H1 (cell line): ENCODE measurements at regions not wholly inside any gene's neighbourhood (a gene's known extent, or its start where the extent isn't known, plus 50 kb on each side); places are given as distances from the start of the nearest gene placed in this dataset.

Experiments
- CTCF ChIA-PET: fragments of 300-600 bp; sonication (Branson Sonifier 250); formaldehyde crosslinking; loops from one replicate; lab custom pipeline; 2021; ENCODE audit not compliant: partially characterized antibody; lab: Charles Lee
- POLR2A ChIA-PET: fragments of 300-600 bp; sonication (Branson Sonifier 250); formaldehyde crosslinking; loops from one replicate; lab custom pipeline; 2021; ENCODE audit warnings: inconsistent platforms; ENCODE audit not compliant: partially characterized antibody; lab: Charles Lee
- DNase-seq, 2 experiments: peaks; one replicate each; pipeline versions ENCODE4 v3.0.0 to v3.0.0-alpha.2; 2010 to 2022; ENCODE audit warnings: low spot score in 2 of 2, low read depth in 1 of 2, mixed read lengths in 1 of 2
- FAIRE-seq: peaks from 2 replicates; lab custom pipeline; 2011; peaks lifted over from hg19 to GRCh38; lab: Jason Lieb, UNC
- H2AFZ ChIP-seq: 2 replicates; pipeline ENCODE4 v1.8.1; 2012; ENCODE audit warnings: low read length, inconsistent platforms
- H2AK5ac ChIP-seq: 2 replicates; pipeline ENCODE4 v1.6.1; 2013; ENCODE audit warnings: low read depth, low read length
- H2BK120ac ChIP-seq: replicated peaks from 2 replicates; pipeline ENCODE3; 2013; ENCODE audit warnings: low read depth, low read length, inconsistent platforms
- H2BK12ac ChIP-seq: 2 replicates; pipeline ENCODE4 v1.6.1; 2013; ENCODE audit warnings: low read depth, low read length
- H2BK15ac ChIP-seq: 2 replicates; pipeline ENCODE4 v1.6.1; 2013; ENCODE audit warnings: low read length
- H2BK20ac ChIP-seq: 2 replicates; pipeline ENCODE4 v1.6.1; 2013; ENCODE audit warnings: low read length
- H2BK5ac ChIP-seq: 2 replicates; pipeline ENCODE4 v1.6.1; 2013; ENCODE audit warnings: low read depth, low read length
- H3K14ac ChIP-seq: 2 replicates; pipeline ENCODE4 v1.6.1; 2013; ENCODE audit warnings: inconsistent platforms; ENCODE audit not compliant: insufficient read length
- H3K18ac ChIP-seq: 2 replicates; pipeline ENCODE4 v1.6.1; 2013; ENCODE audit warnings: low read length; ENCODE audit errors: extremely low read depth
- H3K23ac ChIP-seq: 2 replicates; pipeline ENCODE4 v1.6.1; 2013; ENCODE audit warnings: inconsistent platforms; ENCODE audit not compliant: insufficient read length
- H3K23me2 ChIP-seq: 2 replicates; pipeline ENCODE4 v1.6.1; 2013; ENCODE audit warnings: low read depth, low read length
- H3K27ac ChIP-seq: 2 replicates; pipeline ENCODE4 v1.6.1; 2011; ENCODE audit warnings: low read depth, low read length, inconsistent platforms
- H3K27me3 ChIP-seq, 4 experiments: replicated peaks in 1 of 4; 1 replicate in 1 of 4; 2 replicates in 3 of 4; pipeline versions ENCODE4 v1.6.1 to v1.8.1; 2011 to 2013; ENCODE audit warnings: low read length in 3 of 4, mild to moderate bottlenecking in 3 of 4, inconsistent platforms in 2 of 4, mixed read lengths in 2 of 4, moderate library complexity in 1 of 4; ENCODE audit not compliant: control insufficient read depth in 3 of 4, insufficient read depth in 3 of 4; ENCODE audit errors: extremely low read depth in 1 of 4
- H3K36me3 ChIP-seq, 4 experiments: 2 replicates each; pipeline versions ENCODE4 v1.6.1 to v1.8.1; 2011 to 2013; ENCODE audit warnings: mild to moderate bottlenecking in 4 of 4, low read length in 3 of 4, moderate library complexity in 2 of 4, control low read depth in 1 of 4, inconsistent platforms in 1 of 4; ENCODE audit not compliant: insufficient read depth in 4 of 4, control insufficient read depth in 2 of 4
- H3K4ac ChIP-seq: replicated peaks from 2 replicates; pipeline ENCODE3; 2013; ENCODE audit warnings: low read length, low read depth, mixed read lengths, inconsistent platforms; ENCODE audit not compliant: insufficient read length
- H3K4me1 ChIP-seq, 4 experiments: replicated peaks in 1 of 4; 1 replicate in 1 of 4; 2 replicates in 3 of 4; pipeline versions ENCODE4 v1.6.1 to v1.8.1; 2011 to 2013; ENCODE audit warnings: low read length in 3 of 4, inconsistent platforms in 2 of 4, mixed read lengths in 1 of 4; ENCODE audit not compliant: insufficient read depth in 4 of 4, control insufficient read depth in 3 of 4
- H3K4me2 ChIP-seq, 2 experiments: 2 replicates each; pipeline versions ENCODE4 v1.6.1 to v1.8.1; 2011 to 2013; ENCODE audit warnings: low read depth in 2 of 2, low read length in 2 of 2, control low read depth in 1 of 2, inconsistent platforms in 1 of 2, mild to moderate bottlenecking in 1 of 2; ENCODE audit not compliant: insufficient read depth in 1 of 2
- H3K4me3 ChIP-seq, 4 experiments: fragments of 200-600, 300-600 bp in 1 of 4; sonication (generic), shearing (Covaris generic), sonication (Bioruptor Twin) in 1 of 4; 2 replicates each; pipeline versions ENCODE4 v1.5.1 to v1.8.1; 2011 to 2016; ENCODE audit warnings: low read length in 4 of 4, low read depth in 3 of 4, control low read depth in 2 of 4, inconsistent platforms in 2 of 4, mild to moderate bottlenecking in 2 of 4, mixed read lengths in 1 of 4, moderate library complexity in 1 of 4; ENCODE audit not compliant: insufficient read depth in 2 of 4; ENCODE audit errors: extremely low read depth in 1 of 4
- H3K56ac ChIP-seq: replicated peaks from 2 replicates; pipeline ENCODE3; 2013; ENCODE audit warnings: low read depth, mild to moderate bottlenecking, mixed read lengths, low read length, inconsistent platforms; ENCODE audit not compliant: insufficient read length
- H3K79me1 ChIP-seq: 2 replicates; pipeline ENCODE4 v1.6.1; 2013; ENCODE audit warnings: low read depth, low read length, control low read depth
- H3K79me2 ChIP-seq, 2 experiments: 2 replicates each; pipeline versions ENCODE4 v1.6.1 to v1.8.1; 2012 to 2013; ENCODE audit warnings: low read length in 2 of 2, mild to moderate bottlenecking in 2 of 2, inconsistent platforms in 1 of 2; ENCODE audit not compliant: insufficient read depth in 2 of 2, control insufficient read depth in 1 of 2
- H3K9ac ChIP-seq, 4 experiments: replicated peaks in 1 of 4; 1 replicate in 1 of 4; 2 replicates in 3 of 4; pipeline versions ENCODE4 v1.6.1 to v1.8.1; 2011 to 2013; ENCODE audit warnings: low read depth in 3 of 4, low read length in 3 of 4, control low read depth in 2 of 4, mild to moderate bottlenecking in 2 of 4, moderate library complexity in 2 of 4, inconsistent platforms in 1 of 4; ENCODE audit errors: extremely low read depth in 1 of 4
- H3K9me3 ChIP-seq, 2 experiments: 2 replicates each; pipeline versions ENCODE4 v1.6.1 to v1.8.1; 2012 to 2013; ENCODE audit warnings: mild to moderate bottlenecking in 2 of 2, moderate library complexity in 2 of 2, control low read depth in 1 of 2, inconsistent platforms in 1 of 2, low read depth in 1 of 2, low read length in 1 of 2, mixed read lengths in 1 of 2; ENCODE audit not compliant: insufficient read depth in 2 of 2
- H4K20me1 ChIP-seq, 2 experiments: replicated peaks in 1 of 2; 2 replicates each; pipeline versions ENCODE3 to v1.8.1; 2011 to 2013; ENCODE audit warnings: inconsistent platforms in 2 of 2, low read length in 2 of 2, mild to moderate bottlenecking in 1 of 2; ENCODE audit not compliant: insufficient read depth in 2 of 2, control insufficient read depth in 1 of 2
- H4K5ac ChIP-seq: 2 replicates; pipeline ENCODE4 v1.6.1; 2013; ENCODE audit warnings: low read length, low read depth, mixed read lengths, inconsistent platforms; ENCODE audit not compliant: insufficient read length
- H4K8ac ChIP-seq: 2 replicates; pipeline ENCODE4 v1.8.0; 2013; ENCODE audit warnings: mild to moderate bottlenecking, moderate library complexity, low read length, inconsistent platforms; ENCODE audit not compliant: insufficient read depth; ENCODE audit errors: extremely low read depth
- H4K91ac ChIP-seq: replicated peaks from 2 replicates; pipeline ENCODE3; 2013; ENCODE audit warnings: low read length, mixed read lengths, inconsistent platforms; ENCODE audit not compliant: insufficient read length
- ATF2 ChIP-seq: IDR thresholded peaks from 2 replicates; pipeline ENCODE4 v1.6.1; 2012; ENCODE audit warnings: low read length, inconsistent platforms
- E2F6 ChIP-seq: IDR thresholded peaks from 2 replicates; pipeline ENCODE4 v1.6.1; 2012; ENCODE audit warnings: inconsistent platforms
- HDAC2 ChIP-seq, 2 experiments: fragments of 300-600 bp in 1 of 2; sonication (generic) in 1 of 2; IDR thresholded peaks; 2 replicates each; pipeline ENCODE4 v1.6.1; 2011 to 2012; ENCODE audit warnings: low read depth in 2 of 2, low read length in 2 of 2, mild to moderate bottlenecking in 2 of 2, moderate library complexity in 2 of 2, borderline replicate concordance in 1 of 2, inconsistent platforms in 1 of 2
- JUND ChIP-seq: IDR thresholded peaks from 2 replicates; pipeline ENCODE4 v1.6.1; 2011; ENCODE audit warnings: mild to moderate bottlenecking, improper control_type of control experiment, low read length
- KDM5A ChIP-seq: fragments of 200-600 bp; IDR thresholded peaks from 2 replicates; pipeline ENCODE4 v1.7.1; 2012; ENCODE audit warnings: mild to moderate bottlenecking, low read length, inconsistent platforms, mixed read lengths
- PHF8 ChIP-seq: fragments of 200-600 bp; sonication (generic); conservative IDR thresholded peaks from 2 replicates; pipeline ENCODE4 v1.7.1; 2012; ENCODE audit warnings: low read depth, mild to moderate bottlenecking, inconsistent platforms, low read length, moderate library complexity
- POU5F1 ChIP-seq: IDR thresholded peaks from 2 replicates; pipeline ENCODE4 v1.6.1; 2011; ENCODE audit warnings: low read depth, mild to moderate bottlenecking, low read length, moderate library complexity
- RNF2 ChIP-seq: fragments of 200-900, 300-1000 bp; sonication (generic); IDR thresholded peaks from 2 replicates; pipeline ENCODE4 v1.7.1; 2016; ENCODE audit warnings: borderline replicate concordance, low read depth, mild to moderate bottlenecking, antibody characterized with exemption, low read length; ENCODE audit not compliant: poor library complexity, severe bottlenecking; ENCODE audit errors: missing control alignments
- SAP30 ChIP-seq: fragments of 300-600 bp; sonication (generic); IDR thresholded peaks from 2 replicates; pipeline ENCODE4 v1.7.1; 2012; ENCODE audit warnings: low read length, moderate library complexity, mild to moderate bottlenecking, inconsistent platforms; ENCODE audit not compliant: insufficient read depth, insufficient replicate concordance
- TAF1 ChIP-seq: IDR thresholded peaks from 2 replicates; pipeline ENCODE4 v1.6.1; 2011; ENCODE audit warnings: mild to moderate bottlenecking, low read depth, low read length
- WGBS, 2 experiments: shearing (Covaris generic) in 1 of 2; methylation state at CpG; one replicate each; pipeline versions ENCODE4 v1.1.6 to v1.1.7; 2013 to 2015; ENCODE audit warnings: low lambda C conversion rate in 2 of 2, mixed read lengths in 2 of 2, inconsistent platforms in 1 of 2, low coverage in 1 of 2, missing lambda C conversion rate in 1 of 2; ENCODE audit not compliant: insufficient replicate concordance in 2 of 2, insufficient coverage in 1 of 2, insufficient read length in 1 of 2; ENCODE audit errors: extremely low coverage in 1 of 2, missing lambda C conversion rate in 1 of 2; 5-methylcytosine and 5-hydroxymethylcytosine counted together

- H3K23me2 ChIP-seq, result no peaks in the 10 kb centered on the region; the same call in 1 of the 2 replicates
- no peak overlapping the region for H3K23ac ChIP-seq
- no peak overlapping the region for H3K18ac ChIP-seq
- no peak overlapping the region for H3K56ac ChIP-seq
- no peak overlapping the region for H2AK5ac ChIP-seq
- no peak for FAIRE-seq
- DNase-seq, result no peak
- no peaks in the 10 kb centered on the region for H3K79me1 ChIP-seq
- no peak overlapping the region for H3K4ac ChIP-seq
- H3K9me3 ChIP-seq, result no peaks in the 10 kb centered on the region
- no peaks in the 10 kb centered on the region for H3K4me1 ChIP-seq
- no peak overlapping the region for H4K91ac ChIP-seq
- no peak overlapping the region for H3K4me3 ChIP-seq
- no peak overlapping the region for H2BK12ac ChIP-seq
- H3K14ac ChIP-seq, result no peak overlapping the region
- H2BK120ac ChIP-seq, result no peak overlapping the region
- H4K8ac ChIP-seq, result no peak overlapping the region
- no peak overlapping the region for H3K27ac ChIP-seq
- H2BK5ac ChIP-seq, result no peak overlapping the region
- H3K36me3 ChIP-seq, result no peaks in the 10 kb centered on the region
- no peak overlapping the region for H4K5ac ChIP-seq
- H2AFZ ChIP-seq, result no peak overlapping the region
- ChIA-PET POLR2A (no interaction called here), CTCF (interaction anchor here (1.0 to 1.8 kb wide), 2 partner anchors 12 kb away, joined by 3 to 12 read pairs; no protein-coding TSS in a partner anchor)
- H3K79me2 ChIP-seq, result no peaks in the 10 kb centered on the region
- no peaks in the 10 kb centered on the region for H4K20me1 ChIP-seq
- H3K4me2 ChIP-seq, result no peak overlapping the region
- WGBS, 2 experiments, result 93% methylated on average over 7 of the region's 7 CpGs; no CpG with 5 or more reads in 1 of the 2 experiments
- no peak overlapping the region for H2BK20ac ChIP-seq
- no peaks in the 10 kb centered on the region for H3K27me3 ChIP-seq
- H2BK15ac ChIP-seq, result no peak overlapping the region
- H3K9ac ChIP-seq, result no peak overlapping the region
- TF ChIP-seq E2F6 (no peak), SAP30 (no peak), POU5F1 (no peak), KDM5A (no peak), TAF1 (no peak), RNF2 (no peak), ATF2 (no peak), PHF8 (no peak), HDAC2 (IDR thresholded peaks at IDR 0.05; ENCODE audit: borderline replicate concordance in 1 of 2, low read depth in 2 of 2, low read length in 2 of 2) (no peak), JUND (no peak)
These were observed 151.1 kb upstream of the ERCC6L2 start for GRCh38 chr9:95724253-95724991.
